HG03025 (cell line): ENCODE measurements at regions not wholly inside any gene's neighbourhood (a gene's known extent, or its start where the extent isn't known, plus 50 kb on each side); places are given as distances from the start of the nearest gene placed in this dataset.
"Not testable (repeated sequence)": the region's sequence is repeated elsewhere in the genome, so short reads cannot be mapped to it uniquely, and the experiment has no call there.

Source experiments
- ATAC-seq: cut with Tn5 transposase; IDR thresholded peaks from one replicate; pipeline ENCODE4 v1.9.1; 2021; ENCODE audit warnings: mild to moderate bottlenecking, moderate library complexity; ENCODE audit not compliant: unreplicated experiment, low FRiP score

- ATAC-seq: no peak
These were observed 70.2 kb upstream of the BTG3 start for GRCh38 chr21:17682924-17683323.

- peak; percentile 71 for ATAC-seq
These were observed 66.4 kb upstream of the BTG3 start for GRCh38 chr21:17679002-17679600.

GRCh38 chr21:17676930-17677329 lies 64.2 kb upstream of the BTG3 start:
- not testable (repeated sequence) for ATAC-seq

GRCh38 chr21:17674106-17674505 lies 61.4 kb upstream of the BTG3 start:
- ATAC-seq: no peak

GRCh38 chr21:17673261-17674020 lies 60.7 kb upstream of the BTG3 start:
- ATAC-seq: no peak

- ATAC-seq: no peak
These were observed 59.0 kb upstream of the BTG3 start for GRCh38 chr21:17671733-17672132.

GRCh38 chr21:17668479-17669140 lies 55.9 kb upstream of the BTG3 start:
- ATAC-seq: no peak

- ATAC-seq: no peak
These were observed 54.6 kb upstream of the BTG3 start for GRCh38 chr21:17667256-17667655.
